Right lobe of liver (tissue), 4 donors: ENCODE measurements at regions not wholly inside any gene's neighbourhood (a gene's known extent, or its start where the extent isn't known, plus 50 kb on each side); places are given as distances from the start of the nearest gene placed in this dataset.

Experiments
- POLR2A ChIP-seq: fragments of 450-650 bp; IDR thresholded peaks from one replicate; pipeline ENCODE4 v1.6.1; 2017; ENCODE audit warnings: antibody characterized with exemption, mild to moderate bottlenecking
- TF ChIP-seq, protein P1 (sequence below), 4 donors: fragments of 200-600 bp in 3 of 4; fragments of 450-650 bp in 1 of 4; IDR thresholded peaks; one replicate each; pipeline versions ENCODE4 v1.5.1 to v1.8.0; 2016 to 2022; ENCODE audit warnings: antibody characterized with exemption in 4 of 4, mild to moderate bottlenecking in 2 of 4
- donor health status: DM: no; HTN: no; CAD: no.
- donor health status: DM: no; HTN: no; CAD: no.
- donor health status: DM: no; HTN: yes; CAD: no.

DNA sequence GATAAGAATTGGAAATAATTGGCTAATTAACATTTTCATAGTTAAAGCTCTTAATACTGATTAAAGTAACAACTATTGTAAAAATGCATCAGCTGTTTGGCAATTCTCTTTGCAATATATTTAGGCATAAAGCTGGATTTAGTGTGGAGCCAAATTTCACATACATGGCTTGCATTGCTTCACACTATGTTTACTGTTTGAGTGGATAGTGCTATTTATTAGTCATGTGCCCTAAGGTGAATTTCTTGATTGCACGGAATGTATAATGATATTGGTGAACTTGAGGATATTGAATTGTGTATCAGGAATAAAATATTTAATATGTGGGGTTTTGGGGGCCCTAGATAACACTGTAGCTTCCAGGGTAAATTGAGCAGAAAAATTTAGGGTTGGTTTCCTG, 100.9 kb downstream of the AASDHPPT start:
- TF ChIP-seq, protein P1, sequence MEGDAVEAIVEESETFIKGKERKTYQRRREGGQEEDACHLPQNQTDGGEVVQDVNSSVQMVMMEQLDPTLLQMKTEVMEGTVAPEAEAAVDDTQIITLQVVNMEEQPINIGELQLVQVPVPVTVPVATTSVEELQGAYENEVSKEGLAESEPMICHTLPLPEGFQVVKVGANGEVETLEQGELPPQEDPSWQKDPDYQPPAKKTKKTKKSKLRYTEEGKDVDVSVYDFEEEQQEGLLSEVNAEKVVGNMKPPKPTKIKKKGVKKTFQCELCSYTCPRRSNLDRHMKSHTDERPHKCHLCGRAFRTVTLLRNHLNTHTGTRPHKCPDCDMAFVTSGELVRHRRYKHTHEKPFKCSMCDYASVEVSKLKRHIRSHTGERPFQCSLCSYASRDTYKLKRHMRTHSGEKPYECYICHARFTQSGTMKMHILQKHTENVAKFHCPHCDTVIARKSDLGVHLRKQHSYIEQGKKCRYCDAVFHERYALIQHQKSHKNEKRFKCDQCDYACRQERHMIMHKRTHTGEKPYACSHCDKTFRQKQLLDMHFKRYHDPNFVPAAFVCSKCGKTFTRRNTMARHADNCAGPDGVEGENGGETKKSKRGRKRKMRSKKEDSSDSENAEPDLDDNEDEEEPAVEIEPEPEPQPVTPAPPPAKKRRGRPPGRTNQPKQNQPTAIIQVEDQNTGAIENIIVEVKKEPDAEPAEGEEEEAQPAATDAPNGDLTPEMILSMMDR (IDR thresholded peaks at IDR 0.05): no peak
- no peak for TF ChIP-seq POLR2A
